Neural progenitor cell (in vitro differentiated cells): ENCODE measurements at regions not wholly inside any gene's neighbourhood (a gene's known extent, or its start where the extent isn't known, plus 50 kb on each side); places are given as distances from the start of the nearest gene placed in this dataset.
"Not testable (repeated sequence)": the region's sequence is repeated elsewhere in the genome, so short reads cannot be mapped to it uniquely, and the experiment has no call there.

Source experiments
- CTCF ChIP-seq: fragments of 200-600 bp; sonication (generic); IDR thresholded peaks from 2 replicates; pipeline ENCODE4 v1.5.1; 2017; ENCODE audit warnings: antibody characterized with exemption, mild to moderate bottlenecking
- EZH2 ChIP-seq: fragments of 200-600 bp; sonication (generic); IDR thresholded peaks from 2 replicates; pipeline ENCODE4 v1.6.1; 2017; ENCODE audit warnings: antibody characterized with exemption, mild to moderate bottlenecking, moderate library complexity
- EZH2phosphoT487 ChIP-seq: fragments of 200-600 bp; sonication (generic); IDR thresholded peaks from 2 replicates; pipeline ENCODE4 v1.6.1; 2017; ENCODE audit warnings: antibody characterized with exemption

GRCh38 chr15:31696509-31696908, 333.8 kb upstream of the CHRNA7 start:
- not testable (repeated sequence) for TF ChIP-seq CTCF, EZH2phosphoT487, EZH2
